CD8-positive, alpha-beta memory T cell (primary cell): ENCODE measurements at regions not wholly inside any gene's neighbourhood (a gene's known extent, or its start where the extent isn't known, plus 50 kb on each side); places are given as distances from the start of the nearest gene placed in this dataset.

Experiments used
- CTCF ChIA-PET: fragments of 350-600 bp; sonication (Branson Sonifier 250); formaldehyde crosslinking; loops from one replicate; lab custom pipeline; 2021; ENCODE audit warnings: antibody characterized with exemption; lab: Charles Lee
- POLR2A ChIA-PET: fragments of 350-600 bp; sonication (Branson Sonifier 250); formaldehyde crosslinking; loops from one replicate; lab custom pipeline; 2021; ENCODE audit warnings: antibody characterized with exemption; lab: Charles Lee
- DNase-seq, 5 donors: peaks; one replicate each; pipeline versions ENCODE4 v3.0.0 to v3.0.0-alpha.2; 2020 to 2022; ENCODE audit warnings: mixed read lengths in 1 of 5
- H3K27ac ChIP-seq: one replicate; pipeline ENCODE4 v1.7.0; 2013; ENCODE audit warnings: low read depth, mild to moderate bottlenecking, low read length, moderate library complexity
- H3K27me3 ChIP-seq: 2 replicates; pipeline ENCODE4 v1.7.0; 2013; ENCODE audit warnings: low read length, mild to moderate bottlenecking; ENCODE audit not compliant: insufficient read depth, poor library complexity, severe bottlenecking
- H3K36me3 ChIP-seq: 2 replicates; pipeline ENCODE4 v1.7.0; 2013; ENCODE audit warnings: mild to moderate bottlenecking, low read length, moderate library complexity; ENCODE audit not compliant: insufficient read depth
- H3K4me1 ChIP-seq: 2 replicates; pipeline ENCODE4 v1.7.0; 2013; ENCODE audit warnings: mild to moderate bottlenecking, low read length, moderate library complexity; ENCODE audit not compliant: insufficient read depth
- H3K4me3 ChIP-seq: 2 replicates; pipeline ENCODE4 v1.7.0; 2013; ENCODE audit warnings: mild to moderate bottlenecking, low read length
- H3K9me3 ChIP-seq: 2 replicates; pipeline ENCODE4 v1.7.0; 2013; ENCODE audit warnings: mild to moderate bottlenecking, low read length
- H3K27ac Mint-ChIP-seq, 8 donors: one replicate each; pipeline ENCODE4 v1.8.0; 2020 to 2021; ENCODE audit warnings: mixed read lengths in 8 of 8, mild to moderate bottlenecking in 6 of 8, inconsistent platforms in 3 of 8, moderate library complexity in 3 of 8
- H3K27me3 Mint-ChIP-seq, 2 donors: one replicate each; pipeline ENCODE4 v1.8.0; 2020 to 2021; ENCODE audit warnings: mixed read lengths in 2 of 2, mild to moderate bottlenecking in 1 of 2, moderate library complexity in 1 of 2
- H3K36me3 Mint-ChIP-seq, 3 donors: one replicate each; pipeline ENCODE4 v1.8.0; 2020 to 2021; ENCODE audit warnings: mixed read lengths in 3 of 3, inconsistent platforms in 1 of 3, mild to moderate bottlenecking in 1 of 3
- H3K4me1 Mint-ChIP-seq, 3 donors: one replicate each; pipeline ENCODE4 v1.8.0; 2020 to 2021; ENCODE audit warnings: mixed read lengths in 3 of 3, inconsistent platforms in 1 of 3, mild to moderate bottlenecking in 1 of 3
- H3K4me3 Mint-ChIP-seq, 7 donors: one replicate each; pipeline ENCODE4 v1.8.0; 2020 to 2021; ENCODE audit warnings: mixed read lengths in 7 of 7, mild to moderate bottlenecking in 6 of 7, moderate library complexity in 4 of 7, inconsistent platforms in 2 of 7
- H3K9me3 Mint-ChIP-seq, 5 donors: one replicate each; pipeline ENCODE4 v1.8.0; 2020 to 2022; ENCODE audit warnings: mixed read lengths in 5 of 5, mild to moderate bottlenecking in 3 of 5, moderate library complexity in 2 of 5, inconsistent platforms in 1 of 5

DNA sequence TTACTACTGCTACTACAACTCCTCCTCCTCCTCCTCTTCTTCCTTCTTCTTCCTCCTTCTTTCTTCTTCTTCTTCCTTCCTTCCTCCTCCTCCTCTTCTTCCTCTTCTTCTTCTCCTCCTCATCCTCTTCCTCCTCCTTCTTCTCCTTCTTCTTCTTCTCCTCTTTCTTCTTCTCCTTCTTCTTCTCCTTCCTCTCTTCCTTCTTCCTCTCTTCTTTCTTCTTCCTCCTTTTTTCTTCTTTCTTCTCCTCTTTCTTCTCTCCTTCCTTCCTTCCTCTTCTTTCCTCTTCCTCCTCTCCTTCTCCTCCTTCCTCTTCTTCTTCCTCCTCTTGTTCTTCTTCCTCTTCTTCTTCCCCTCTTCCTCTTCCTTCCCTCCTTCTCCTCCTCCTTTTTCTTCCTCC lies 94.7 kb upstream of the MYO16 start:
- DNase-seq: no peak
- H3K9me3 Mint-ChIP-seq: peaks cover 0 to 2% (median 2%) of the 10 kb centered on the region in 5 donors
- no peak overlapping the region for H3K27ac Mint-ChIP-seq
- H3K4me3 Mint-ChIP-seq: no peak overlapping the region
- no peaks in the 10 kb centered on the region for H3K36me3 ChIP-seq
- H3K4me1 ChIP-seq: no peaks in the 10 kb centered on the region
- ChIA-PET POLR2A (no interaction called here), CTCF (no interaction called here)
- no peaks in the 10 kb centered on the region for H3K4me1 Mint-ChIP-seq
- no peak overlapping the region for H3K4me3 ChIP-seq
- no peak overlapping the region for H3K27ac ChIP-seq
- H3K36me3 Mint-ChIP-seq: no peaks in the 10 kb centered on the region
- no peaks in the 10 kb centered on the region for H3K9me3 ChIP-seq
- H3K27me3 ChIP-seq: no peaks in the 10 kb centered on the region
- peaks cover 1 to 3% of the 10 kb centered on the region in 2 donors for H3K27me3 Mint-ChIP-seq

DNA sequence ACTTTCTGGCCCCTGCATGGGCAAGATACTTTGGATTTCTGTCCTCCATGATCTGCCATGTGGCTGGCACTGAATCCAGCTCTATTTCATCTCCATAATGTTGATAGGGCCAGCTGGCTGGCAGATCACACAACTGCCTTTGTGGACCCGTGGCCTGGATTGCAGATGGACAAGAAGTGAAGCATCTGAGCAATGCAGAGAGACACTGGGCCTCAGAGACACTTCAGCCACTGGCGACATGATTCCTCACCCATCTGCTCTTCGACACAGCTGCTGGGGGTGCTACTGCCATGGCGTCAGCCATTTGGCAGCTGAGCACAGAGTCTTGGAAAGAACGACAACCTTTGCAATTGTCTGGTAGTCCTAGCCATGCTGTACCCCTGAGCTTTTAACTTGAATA lies 79.5 kb upstream of the MYO16 start:
- Mint-ChIP-seq H3K36me3 (no peaks in the 10 kb centered on the region), H3K27me3 (peaks cover 0 to 3% of the 10 kb centered on the region in 2 donors), H3K4me3 (no peak overlapping the region), H3K9me3 (peaks cover 0 to 9% (median 0%) of the 10 kb centered on the region in 5 donors), H3K4me1 (no peaks in the 10 kb centered on the region), H3K27ac (no peak overlapping the region)
- DNase-seq: no peak
- H3K27me3 ChIP-seq: no peaks in the 10 kb centered on the region
- no peaks in the 10 kb centered on the region for H3K9me3 ChIP-seq
- CTCF ChIA-PET: no interaction called here
- H3K4me1 ChIP-seq: no peaks in the 10 kb centered on the region
- no peaks in the 10 kb centered on the region for H3K36me3 ChIP-seq
- POLR2A ChIA-PET: no interaction called here
- H3K27ac ChIP-seq: no peak overlapping the region
- H3K4me3 ChIP-seq: no peak overlapping the region

DNA sequence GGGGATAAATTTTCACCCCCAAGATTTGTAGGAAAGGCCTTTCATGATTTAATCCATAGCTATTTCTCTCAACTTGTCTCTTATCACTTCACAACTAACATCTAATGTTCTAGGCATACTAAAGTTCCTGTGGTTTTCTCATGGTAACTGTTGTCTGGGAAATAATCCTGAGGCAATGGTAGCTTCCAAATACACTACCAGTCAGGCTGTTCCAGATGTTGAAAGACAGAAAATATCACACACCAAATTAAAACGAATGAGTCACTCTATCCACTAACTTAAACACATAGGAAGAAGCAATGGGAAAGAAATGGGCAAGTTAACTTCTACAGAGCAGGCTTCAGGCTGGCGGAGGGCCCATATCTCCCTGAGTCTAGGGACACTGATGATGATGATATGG lies 77.7 kb upstream of the MYO16 start:
- no peaks in the 10 kb centered on the region for H3K4me1 Mint-ChIP-seq
- peaks cover 0 to 6% (median 0%) of the 10 kb centered on the region in 5 donors for H3K9me3 Mint-ChIP-seq
- CTCF ChIA-PET: no interaction called here
- H3K27me3 Mint-ChIP-seq: peaks cover 0 to 3% of the 10 kb centered on the region in 2 donors
- Histone ChIP-seq H3K27me3 (no peaks in the 10 kb centered on the region), H3K4me1 (no peaks in the 10 kb centered on the region), H3K4me3 (no peak overlapping the region), H3K9me3 (no peaks in the 10 kb centered on the region), H3K27ac (no peak overlapping the region), H3K36me3 (no peaks in the 10 kb centered on the region)
- H3K4me3 Mint-ChIP-seq: no peak overlapping the region
- POLR2A ChIA-PET: no interaction called here
- no peak for DNase-seq
- no peaks in the 10 kb centered on the region for H3K36me3 Mint-ChIP-seq
- H3K27ac Mint-ChIP-seq: no peak overlapping the region

DNA sequence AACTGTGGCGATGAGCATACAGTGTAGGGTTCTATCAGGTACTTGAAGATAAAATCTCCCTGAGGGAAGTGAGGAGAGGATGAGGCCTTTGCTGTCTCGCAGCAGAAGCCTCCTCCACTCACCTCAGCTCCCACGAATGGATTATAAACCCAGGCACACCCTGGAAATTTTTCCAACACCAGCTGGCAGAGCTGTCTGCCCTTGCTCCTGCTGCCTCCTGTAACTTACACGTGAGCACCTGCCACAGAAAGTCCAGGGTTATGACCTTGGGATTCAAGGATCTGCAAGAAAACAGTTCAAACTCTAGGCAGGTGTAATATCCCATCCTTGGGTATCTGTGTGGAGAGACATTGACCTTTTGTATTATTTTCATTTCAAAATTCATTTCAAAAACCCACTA lies 70.9 kb upstream of the MYO16 start:
- H3K36me3 Mint-ChIP-seq: no peaks in the 10 kb centered on the region
- no peaks in the 10 kb centered on the region for H3K4me1 ChIP-seq
- H3K27ac Mint-ChIP-seq: no peak overlapping the region
- ChIA-PET CTCF (no interaction called here), POLR2A (no interaction called here)
- no peak overlapping the region for H3K4me3 ChIP-seq
- no peak overlapping the region for H3K27ac ChIP-seq
- H3K36me3 ChIP-seq: no peaks in the 10 kb centered on the region
- H3K27me3 Mint-ChIP-seq: no peaks in the 10 kb centered on the region
- H3K9me3 Mint-ChIP-seq: peaks cover 0 to 2% (median 0%) of the 10 kb centered on the region in 5 donors
- no peaks in the 10 kb centered on the region for H3K27me3 ChIP-seq
- H3K4me3 Mint-ChIP-seq: no peak overlapping the region
- no peak for DNase-seq
- H3K4me1 Mint-ChIP-seq: no peaks in the 10 kb centered on the region
- H3K9me3 ChIP-seq: no peaks in the 10 kb centered on the region

DNA sequence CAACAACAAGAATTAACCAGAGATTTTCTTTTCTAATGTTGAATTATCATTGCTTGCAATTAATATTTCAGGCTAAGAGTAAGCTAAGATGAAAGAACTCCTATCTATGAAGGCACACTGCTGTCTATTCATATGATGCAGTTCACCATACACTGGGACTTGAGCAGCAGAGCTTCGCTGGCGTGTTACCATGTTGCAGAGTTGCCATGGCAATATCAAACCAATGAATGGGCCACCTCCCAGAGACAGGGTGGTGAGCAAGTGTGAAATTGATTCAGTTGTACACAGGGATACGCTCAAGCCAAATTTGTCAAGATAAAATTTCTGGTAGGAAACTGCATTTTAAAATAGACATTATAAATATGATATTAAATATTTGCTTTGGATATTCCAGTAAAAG lies 69.3 kb upstream of the MYO16 start:
- no peaks in the 10 kb centered on the region for H3K27me3 Mint-ChIP-seq
- H3K27ac Mint-ChIP-seq: no peak overlapping the region
- H3K4me1 ChIP-seq: no peaks in the 10 kb centered on the region
- ChIA-PET POLR2A (no interaction called here), CTCF (no interaction called here)
- DNase-seq: no peak
- no peaks in the 10 kb centered on the region for H3K36me3 Mint-ChIP-seq
- no peaks in the 10 kb centered on the region for H3K36me3 ChIP-seq
- peaks cover 0 to 2% (median 0%) of the 10 kb centered on the region in 5 donors for H3K9me3 Mint-ChIP-seq
- H3K4me3 Mint-ChIP-seq: no peak overlapping the region
- H3K27me3 ChIP-seq: no peaks in the 10 kb centered on the region
- H3K9me3 ChIP-seq: no peaks in the 10 kb centered on the region
- no peak overlapping the region for H3K27ac ChIP-seq
- no peaks in the 10 kb centered on the region for H3K4me1 Mint-ChIP-seq
- no peak overlapping the region for H3K4me3 ChIP-seq

GRCh38 chr13:108561149-108561548 lies 68.3 kb upstream of the MYO16 start:
- Mint-ChIP-seq H3K27ac (no peak overlapping the region), H3K4me1 (no peaks in the 10 kb centered on the region), H3K4me3 (no peak overlapping the region), H3K36me3 (no peaks in the 10 kb centered on the region), H3K9me3 (peaks cover 0 to 2% (median 0%) of the 10 kb centered on the region in 5 donors), H3K27me3 (no peaks in the 10 kb centered on the region)
- DNase-seq: no peak
- H3K27me3 ChIP-seq: no peaks in the 10 kb centered on the region
- H3K27ac ChIP-seq: no peak overlapping the region
- no peaks in the 10 kb centered on the region for H3K36me3 ChIP-seq
- CTCF ChIA-PET: no interaction called here
- POLR2A ChIA-PET: no interaction called here
- no peak overlapping the region for H3K4me3 ChIP-seq
- H3K4me1 ChIP-seq: no peaks in the 10 kb centered on the region
- H3K9me3 ChIP-seq: no peaks in the 10 kb centered on the region

- Mint-ChIP-seq H3K4me3 (no peak overlapping the region), H3K27ac (no peak overlapping the region), H3K27me3 (no peaks in the 10 kb centered on the region), H3K9me3 (peaks cover 0 to 7% (median 2%) of the 10 kb centered on the region in 5 donors), H3K4me1 (no peaks in the 10 kb centered on the region), H3K36me3 (no peaks in the 10 kb centered on the region)
- no peak for DNase-seq
- no peaks in the 10 kb centered on the region for H3K9me3 ChIP-seq
- H3K27ac ChIP-seq: no peak overlapping the region
- no peak overlapping the region for H3K4me3 ChIP-seq
- ChIA-PET POLR2A (no interaction called here), CTCF (no interaction called here)
- H3K4me1 ChIP-seq: no peaks in the 10 kb centered on the region
- no peaks in the 10 kb centered on the region for H3K36me3 ChIP-seq
- no peaks in the 10 kb centered on the region for H3K27me3 ChIP-seq
These were observed 62.8 kb upstream of the MYO16 start for GRCh38 chr13:108566413-108567170.

DNA sequence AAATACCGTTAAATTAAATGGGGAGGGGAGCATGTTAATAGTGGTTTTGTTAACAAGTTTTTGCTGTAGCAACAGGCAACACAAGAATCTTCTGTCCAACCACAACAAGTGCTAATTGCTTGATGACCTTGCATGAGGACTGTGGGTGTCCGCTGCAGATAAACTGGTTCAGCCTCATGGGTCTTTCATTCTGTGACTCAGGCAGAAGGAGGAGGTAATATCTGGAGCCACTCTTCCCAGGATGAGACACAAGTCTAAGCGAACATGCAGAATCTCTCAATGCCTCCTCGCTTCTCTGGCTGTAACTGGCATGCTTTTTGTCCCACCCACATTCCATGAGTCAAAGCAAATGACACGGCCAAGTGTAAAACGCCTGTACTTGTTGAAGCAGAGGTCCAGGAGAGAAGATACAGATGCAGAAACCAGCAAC lies 56.6 kb upstream of the MYO16 start:
- POLR2A ChIA-PET: no interaction called here
- Histone ChIP-seq H3K4me1 (no peaks in the 10 kb centered on the region), H3K27me3 (no peaks in the 10 kb centered on the region), H3K36me3 (no peaks in the 10 kb centered on the region), H3K4me3 (no peak overlapping the region), H3K9me3 (no peaks in the 10 kb centered on the region), H3K27ac (no peak overlapping the region)
- H3K4me3 Mint-ChIP-seq: no peak overlapping the region
- peaks cover 0 to 4% (median under 1%) of the 10 kb centered on the region in 5 donors for H3K9me3 Mint-ChIP-seq
- no peaks in the 10 kb centered on the region for H3K4me1 Mint-ChIP-seq
- no peak overlapping the region for H3K27ac Mint-ChIP-seq
- no peaks in the 10 kb centered on the region for H3K36me3 Mint-ChIP-seq
- H3K27me3 Mint-ChIP-seq: no peaks in the 10 kb centered on the region
- no peak for DNase-seq
- CTCF ChIA-PET: no interaction called here
